ELR (cell line): ENCODE measurements at regions not wholly inside any gene's neighbourhood (a gene's known extent, or its start where the extent isn't known, plus 50 kb on each side); places are given as distances from the start of the nearest gene placed in this dataset.
A peak's percentile ranks its signal among the peaks of the same experiment; 100 is the strongest.

ENCODE experiments used
- DNase-seq: peaks from one replicate; pipeline ENCODE4 v3.0.0-alpha.2; 2015; ENCODE audit warnings: low read depth

GRCh38 chr10:29397221-29397620 is 108.4 kb downstream of the LYZL1 start:
- DNase-seq, result no peak

GRCh38 chr10:29403208-29403607 is 114.3 kb downstream of the LYZL1 start:
- DNase-seq, result no peak

- DNase-seq, result peak; percentile 31
These were observed 118.5 kb downstream of the LYZL1 start for GRCh38 chr10:29407280-29407858.
